PC-3 (cell line): ENCODE measurements at regions not wholly inside any gene's neighbourhood (a gene's known extent, or its start where the extent isn't known, plus 50 kb on each side); places are given as distances from the start of the nearest gene placed in this dataset.

Experiments
- ATAC-seq: fragments of 200-7000 bp; cut with Tn5 transposase; 2 replicates; pipeline ENCODE4 v1.9.1; 2020; ENCODE audit warnings: mild to moderate bottlenecking, moderate library complexity
- BruUV-seq: library from RNA; stranded (reverse); fragments of 400-500 nt; replicated peaks from 2 replicates; lab custom pipeline; 2021; lab: Mats Ljungman, UMichigan
- CTCF ChIA-PET: fragments of 300-600 bp; sonication (Branson Sonifier 250); formaldehyde crosslinking; loops from one replicate; lab custom pipeline; 2022; ENCODE audit warnings: antibody characterized with exemption; lab: Charles Lee
- POLR2A ChIA-PET: fragments of 300-600 bp; sonication (Branson Sonifier 250); formaldehyde crosslinking; loops from one replicate; lab custom pipeline; 2022; ENCODE audit warnings: antibody characterized with exemption; ENCODE audit not compliant: unreplicated experiment; lab: Charles Lee
- DNase-seq: peaks from one replicate; pipeline ENCODE4 v3.0.0-alpha.2; 2015
- H2AFZ ChIP-seq: fragments of 300-600 bp; sonication (generic); 2 replicates; pipeline ENCODE4 v1.6.0; 2016; ENCODE audit warnings: antibody characterized with exemption, low read length
- H3F3A ChIP-seq: fragments of 300-600 bp; sonication (generic); one replicate; pipeline ENCODE4 v1.6.0; 2017; ENCODE audit warnings: antibody characterized with exemption, low read length, control low read depth, mild to moderate bottlenecking; ENCODE audit not compliant: unreplicated experiment
- H3K27ac ChIP-seq: fragments of 300-600 bp; sonication (generic); 2 replicates; pipeline ENCODE4 v1.5.1; 2016; ENCODE audit warnings: mild to moderate bottlenecking, low read length
- H3K27me3 ChIP-seq: fragments of 300-600 bp; sonication (generic); 2 replicates; pipeline ENCODE4 v1.6.1; 2016; ENCODE audit warnings: low read length, mixed read lengths
- H3K36me3 ChIP-seq: fragments of 300-600 bp; sonication (generic); 2 replicates; pipeline ENCODE4 v1.6.1; 2016; ENCODE audit warnings: low read depth, mixed run types, low read length, mixed read lengths
- H3K4me1 ChIP-seq: fragments of 300-600 bp; sonication (generic); 2 replicates; pipeline ENCODE4 v1.5.1; 2016; ENCODE audit warnings: low read length; ENCODE audit not compliant: insufficient read depth
- H3K4me2 ChIP-seq: fragments of 300-600 bp; sonication (generic); 2 replicates; pipeline ENCODE4 v1.6.0; 2016; ENCODE audit warnings: low read length
- H3K4me3 ChIP-seq: fragments of 300-600 bp; sonication (generic); 2 replicates; pipeline ENCODE4 v1.5.1; 2016; ENCODE audit warnings: mild to moderate bottlenecking, low read length, mixed read lengths
- H3K79me2 ChIP-seq: fragments of 300-600 bp; sonication (generic); 2 replicates; pipeline ENCODE4 v1.6.1; 2017; ENCODE audit warnings: low read length, mixed read lengths
- H3K9ac ChIP-seq: fragments of 300-600 bp; sonication (generic); 2 replicates; pipeline ENCODE4 v1.6.0; 2016; ENCODE audit warnings: mild to moderate bottlenecking, low read length
- H3K9me2 ChIP-seq: fragments of 300-600 bp; sonication (generic); replicated peaks from 2 replicates; pipeline ENCODE4 v1.6.1; 2016; ENCODE audit warnings: mixed run types, low read length, mixed read lengths
- H3K9me3 ChIP-seq: fragments of 300-600 bp; sonication (generic); 2 replicates; pipeline ENCODE4 v1.6.1; 2016; ENCODE audit warnings: low read length, mixed read lengths
- H4K20me1 ChIP-seq: fragments of 300-600 bp; sonication (generic); 2 replicates; pipeline ENCODE4 v1.6.1; 2016; ENCODE audit warnings: low read length, mixed read lengths
- EZH2 ChIP-seq: fragments of 300-600 bp; sonication (generic); IDR thresholded peaks from one replicate; pipeline ENCODE4 v1.6.1; 2017; ENCODE audit warnings: antibody characterized with exemption, mild to moderate bottlenecking, low read length; ENCODE audit not compliant: unreplicated experiment
- EZH2phosphoT487 ChIP-seq: fragments of 300-600 bp; sonication (generic); IDR thresholded peaks from 2 replicates; pipeline ENCODE4 v1.6.1; 2018; ENCODE audit warnings: mild to moderate bottlenecking, antibody characterized with exemption, low read length, borderline replicate concordance
- intact Hi-C: fragments of 100-400 bp; cut with micrococcal nuclease; formaldehyde crosslinking; loops from 2 replicates; pipeline ENCODE4 v1.9.0; 2023
- TF ChIP-seq, protein P1 (sequence below): fragments of 300-600 bp; sonication (generic); conservative IDR thresholded peaks from 2 replicates; pipeline ENCODE4 v1.5.1; 2017; ENCODE audit warnings: antibody characterized with exemption, low read depth, mild to moderate bottlenecking, low read length

- no peak overlapping the region for H3K4me2 ChIP-seq
- ATAC-seq, result no peak
- no peak overlapping the region for H2AFZ ChIP-seq
Observed at GRCh38 chr18:75799449-75800330, 372.2 kb upstream of the SMIM21 start.

DNA sequence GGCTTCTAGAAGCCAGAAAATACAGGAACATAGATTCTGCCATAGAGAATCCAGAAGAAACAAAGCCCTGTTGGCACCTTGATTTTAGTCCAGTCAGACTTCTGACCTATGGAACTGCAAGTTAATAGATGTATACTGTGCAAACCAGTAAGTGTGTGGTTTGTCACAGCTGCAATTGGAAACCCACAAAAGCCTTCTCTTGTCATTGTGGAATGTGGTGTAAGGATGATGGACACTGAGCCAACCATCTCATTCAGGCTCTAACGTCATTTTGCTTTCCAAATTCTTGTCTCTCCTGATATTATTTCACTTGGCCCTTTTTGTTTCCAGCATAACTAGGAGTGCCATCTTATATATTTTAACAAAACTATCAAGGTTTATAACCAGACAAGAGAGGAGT is 369.5 kb upstream of the SMIM21 start:
- H3F3A ChIP-seq, result no peaks in the 10 kb centered on the region
- no peak overlapping the region for H3K4me2 ChIP-seq
- H2AFZ ChIP-seq, result no peak overlapping the region
- H3K4me1 ChIP-seq, result no peaks in the 10 kb centered on the region
- H3K4me3 ChIP-seq, result no peak overlapping the region
- intact Hi-C loops, result no loop called here
- BruUV-seq, result no TSS peak
- no peaks in the 10 kb centered on the region for H3K9me2 ChIP-seq
- ATAC-seq (no peak), DNase-seq (no peak)
- no peaks in the 10 kb centered on the region for H4K20me1 ChIP-seq
- no peaks in the 10 kb centered on the region for H3K9me3 ChIP-seq
- no peak overlapping the region for H3K9ac ChIP-seq
- H3K27ac ChIP-seq, result no peak overlapping the region
- POLR2A ChIA-PET, result no interaction called here
- peaks cover 25% of the 10 kb centered on the region for H3K27me3 ChIP-seq
- CTCF ChIA-PET, result no interaction called here
- no peaks in the 10 kb centered on the region for H3K36me3 ChIP-seq
- no peak for TF ChIP-seq EZH2phosphoT487
- TF ChIP-seq EZH2, result no peak
- TF ChIP-seq, protein P1, sequence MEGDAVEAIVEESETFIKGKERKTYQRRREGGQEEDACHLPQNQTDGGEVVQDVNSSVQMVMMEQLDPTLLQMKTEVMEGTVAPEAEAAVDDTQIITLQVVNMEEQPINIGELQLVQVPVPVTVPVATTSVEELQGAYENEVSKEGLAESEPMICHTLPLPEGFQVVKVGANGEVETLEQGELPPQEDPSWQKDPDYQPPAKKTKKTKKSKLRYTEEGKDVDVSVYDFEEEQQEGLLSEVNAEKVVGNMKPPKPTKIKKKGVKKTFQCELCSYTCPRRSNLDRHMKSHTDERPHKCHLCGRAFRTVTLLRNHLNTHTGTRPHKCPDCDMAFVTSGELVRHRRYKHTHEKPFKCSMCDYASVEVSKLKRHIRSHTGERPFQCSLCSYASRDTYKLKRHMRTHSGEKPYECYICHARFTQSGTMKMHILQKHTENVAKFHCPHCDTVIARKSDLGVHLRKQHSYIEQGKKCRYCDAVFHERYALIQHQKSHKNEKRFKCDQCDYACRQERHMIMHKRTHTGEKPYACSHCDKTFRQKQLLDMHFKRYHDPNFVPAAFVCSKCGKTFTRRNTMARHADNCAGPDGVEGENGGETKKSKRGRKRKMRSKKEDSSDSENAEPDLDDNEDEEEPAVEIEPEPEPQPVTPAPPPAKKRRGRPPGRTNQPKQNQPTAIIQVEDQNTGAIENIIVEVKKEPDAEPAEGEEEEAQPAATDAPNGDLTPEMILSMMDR, result no peak
- no peaks in the 10 kb centered on the region for H3K79me2 ChIP-seq

More at GRCh38 chr18:75799449-75800330, 372.2 kb upstream of the SMIM21 start:
- Histone ChIP-seq H3K4me1 (no peaks in the 10 kb centered on the region), H3F3A (no peaks in the 10 kb centered on the region), H3K27ac (no peak overlapping the region), H3K27me3 (peaks cover 36% of the 10 kb centered on the region), H3K79me2 (no peaks in the 10 kb centered on the region), H4K20me1 (no peaks in the 10 kb centered on the region), H3K9me3 (no peaks in the 10 kb centered on the region), H3K9ac (no peak overlapping the region), H3K4me3 (no peak overlapping the region), H3K36me3 (no peaks in the 10 kb centered on the region), H3K9me2 (no peaks in the 10 kb centered on the region)
- BruUV-seq, result no TSS peak
- POLR2A ChIA-PET, result no interaction called here
- intact Hi-C loops, result no loop called here
- TF ChIP-seq EZH2phosphoT487 (no peak), EZH2 (no peak)
- TF ChIP-seq, protein P1, result no peak
- CTCF ChIA-PET, result no interaction called here
- no peak for DNase-seq

DNA sequence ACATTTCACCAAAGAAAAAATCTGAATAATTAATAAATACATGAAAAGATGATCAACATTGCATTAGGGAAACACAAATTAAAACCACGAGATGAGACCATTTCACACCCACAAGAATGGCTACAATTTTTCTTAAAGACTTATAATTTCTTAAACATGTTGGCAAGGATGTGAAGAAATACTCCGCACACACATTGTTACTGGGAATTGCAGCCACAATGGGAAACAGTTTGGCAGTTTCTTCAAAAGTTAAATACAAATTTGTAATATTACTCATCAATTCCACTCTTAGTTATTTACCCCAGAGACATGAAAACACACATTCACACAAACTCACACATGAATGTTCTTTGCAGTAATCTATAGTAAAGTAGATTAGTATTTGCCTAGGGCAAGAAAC is 363.3 kb upstream of the SMIM21 start:
- Histone ChIP-seq H3K27me3 (peaks cover 40% of the 10 kb centered on the region), H4K20me1 (no peaks in the 10 kb centered on the region), H3K4me3 (no peak overlapping the region), H3K27ac (no peak overlapping the region), H3K4me2 (no peak overlapping the region), H3F3A (no peaks in the 10 kb centered on the region), H2AFZ (no peak overlapping the region), H3K9ac (no peak overlapping the region), H3K9me3 (no peaks in the 10 kb centered on the region), H3K9me2 (no peaks in the 10 kb centered on the region), H3K36me3 (no peaks in the 10 kb centered on the region), H3K79me2 (no peaks in the 10 kb centered on the region), H3K4me1 (no peaks in the 10 kb centered on the region)
- CTCF ChIA-PET, result no interaction called here
- DNase-seq (no peak), ATAC-seq (no peak)
- TF ChIP-seq, protein P1, result no peak
- no peak for TF ChIP-seq EZH2
- TF ChIP-seq EZH2phosphoT487, result no peak
- POLR2A ChIA-PET, result no interaction called here
- no TSS peak for BruUV-seq
- intact Hi-C loops, result no loop called here
